KBM-7 (cell line): ENCODE measurements at regions not wholly inside any gene's neighbourhood (a gene's known extent, or its start where the extent isn't known, plus 50 kb on each side); places are given as distances from the start of the nearest gene placed in this dataset.

Source experiments
- DNase-seq: peaks from one replicate; pipeline ENCODE4 v3.0.0-alpha.2; 2015
- in situ Hi-C: fragments of 300-500 bp; cut with MboI; formaldehyde crosslinking; loops from 2 replicates; pipeline ENCODE4 v1.14.3; 2020; ENCODE audit warnings: low sequenced_read_pairs, low pct_unique_long_range_greater_than_20kb, mixed read lengths

DNA sequence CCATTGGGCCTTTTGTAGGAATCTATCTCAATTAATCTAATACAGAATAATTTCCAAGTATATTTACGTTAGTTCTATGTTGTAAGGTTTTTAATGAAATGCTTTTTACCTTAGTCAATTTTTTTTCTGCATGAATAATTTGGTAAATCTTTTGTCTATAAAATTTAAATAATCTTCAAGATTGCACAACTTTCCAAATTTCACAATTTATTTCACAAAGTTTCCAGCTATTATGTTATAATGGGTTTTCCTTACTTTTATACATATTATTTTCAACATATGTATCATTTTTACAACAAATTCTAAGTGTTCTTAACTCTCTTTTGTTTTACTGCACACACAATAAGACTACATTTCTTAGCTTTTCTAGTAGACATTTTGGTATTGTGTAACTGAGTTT lies 470.7 kb downstream of the ETV1 start:
- no peak for DNase-seq
- in situ Hi-C loops, result no loop called here

DNA sequence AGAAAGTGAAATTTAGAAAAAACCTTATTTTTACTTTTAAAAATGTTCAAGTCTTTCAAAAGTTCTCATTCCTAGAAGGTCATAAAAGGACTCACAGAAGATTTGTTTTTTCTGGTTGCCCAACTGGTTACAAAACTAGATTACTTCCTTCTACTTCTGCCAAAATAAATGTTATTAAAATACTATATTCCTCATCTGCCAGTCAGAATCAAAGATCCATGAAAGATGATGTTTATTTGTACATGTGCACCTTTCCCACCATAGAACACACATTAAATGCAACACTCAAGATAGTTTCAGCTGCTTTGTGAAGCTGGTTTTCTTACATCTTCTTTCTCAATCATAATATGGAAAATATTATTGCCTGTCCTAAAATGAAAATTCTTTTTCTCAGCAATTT lies 465.4 kb downstream of the ETV1 start:
- in situ Hi-C loops, result no loop called here
- no peak for DNase-seq

GRCh38 chr7:13532028-13532753 lies 457.3 kb downstream of the ETV1 start:
- DNase-seq, result no peak
- in situ Hi-C loops, result no loop called here

DNA sequence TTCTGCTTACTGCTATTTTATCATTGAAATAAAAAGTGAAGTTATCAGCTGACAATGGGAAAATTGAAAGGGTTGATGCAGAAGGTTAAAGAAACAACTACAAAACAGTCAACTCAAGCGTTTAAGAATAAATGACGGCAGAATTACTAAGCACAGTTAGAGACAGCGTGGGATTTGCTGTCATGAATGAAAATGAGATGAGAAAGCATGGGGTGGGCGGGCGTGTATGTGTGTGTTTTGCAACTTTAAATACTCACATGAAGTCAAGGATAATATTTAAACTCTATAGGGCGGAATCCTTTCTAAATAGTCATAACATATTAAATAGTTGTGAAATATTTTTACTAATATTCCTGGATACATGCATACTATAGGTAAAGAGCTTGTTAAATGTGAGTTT lies 450.8 kb downstream of the ETV1 start:
- no peak for DNase-seq
- in situ Hi-C loops, result no loop called here

DNA sequence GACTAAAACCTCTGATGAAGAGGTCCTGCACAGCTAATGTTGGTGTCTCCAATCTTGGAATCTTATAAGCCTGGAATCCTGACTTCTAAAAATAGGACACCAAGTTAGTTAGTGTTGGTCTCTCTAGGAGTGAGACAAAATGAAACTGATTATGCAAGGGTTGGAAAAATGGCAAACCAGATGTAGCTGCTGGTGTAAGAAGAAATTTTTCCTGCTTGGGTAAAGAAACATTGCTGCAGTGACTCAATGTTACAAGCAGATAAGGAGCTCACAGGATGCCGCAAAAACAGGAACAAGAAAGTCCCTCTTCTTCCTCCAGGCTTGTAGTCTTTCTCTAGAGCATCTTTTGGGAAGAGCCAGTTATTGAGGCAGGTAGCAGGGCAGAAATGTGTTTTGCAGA lies 449.0 kb downstream of the ETV1 start:
- in situ Hi-C loops, result no loop called here
- no peak for DNase-seq

GRCh38 chr7:13541326-13541725 lies 448.1 kb downstream of the ETV1 start:
- DNase-seq, result no peak
- in situ Hi-C loops, result no loop called here

DNA sequence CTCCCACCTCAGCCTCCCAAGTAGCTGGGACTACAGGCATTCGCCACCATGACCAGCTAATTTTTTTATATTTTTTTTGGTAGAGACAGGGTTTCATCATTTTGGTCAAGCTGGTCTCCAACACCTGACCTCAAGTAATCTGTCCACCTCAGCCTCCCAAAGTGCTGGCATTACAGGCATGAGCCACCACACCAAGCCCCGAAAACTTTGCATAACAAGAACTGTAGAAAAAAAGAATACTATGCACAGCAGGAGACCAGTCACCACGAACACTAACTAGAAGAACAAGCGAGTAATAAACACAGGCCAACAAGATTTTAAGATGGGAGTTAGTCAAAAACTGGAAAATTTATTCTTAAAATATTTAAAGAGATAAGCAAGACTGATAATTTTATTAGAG lies 447.0 kb downstream of the ETV1 start:
- DNase-seq, result no peak
- in situ Hi-C loops, result no loop called here

GRCh38 chr7:13551503-13551902 lies 438.0 kb downstream of the ETV1 start:
- in situ Hi-C loops, result no loop called here
- DNase-seq, result no peak

DNA sequence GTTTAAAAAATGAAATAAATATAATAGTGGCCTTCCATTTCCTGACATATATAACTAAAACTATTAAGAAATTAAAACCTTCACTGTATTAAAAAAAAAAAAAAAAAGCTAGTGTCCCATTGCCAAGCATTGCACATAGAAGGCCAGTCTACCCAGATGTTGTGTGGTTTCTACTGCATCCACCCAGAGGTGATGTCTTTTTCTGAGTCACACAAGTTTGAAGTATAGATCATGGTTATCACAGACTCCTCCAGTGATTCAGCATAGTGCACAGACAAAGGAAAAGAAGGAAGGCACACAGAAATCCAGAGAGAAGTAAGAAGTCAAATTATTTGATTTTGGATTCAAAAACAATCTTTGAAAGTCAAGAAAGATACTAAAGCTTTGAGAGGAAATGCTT lies 429.0 kb downstream of the ETV1 start:
- DNase-seq, result no peak

GRCh38 chr7:13563257-13563656 lies 426.2 kb downstream of the ETV1 start:
- DNase-seq, result no peak
- in situ Hi-C loops, result no loop called here

More for the DNA sequence above, 429.0 kb downstream of the ETV1 start:
- in situ Hi-C loops, result no loop called here

- no peak for DNase-seq
- in situ Hi-C loops, result no loop called here
Observed at GRCh38 chr7:13563680-13564079, 425.8 kb downstream of the ETV1 start.

DNA sequence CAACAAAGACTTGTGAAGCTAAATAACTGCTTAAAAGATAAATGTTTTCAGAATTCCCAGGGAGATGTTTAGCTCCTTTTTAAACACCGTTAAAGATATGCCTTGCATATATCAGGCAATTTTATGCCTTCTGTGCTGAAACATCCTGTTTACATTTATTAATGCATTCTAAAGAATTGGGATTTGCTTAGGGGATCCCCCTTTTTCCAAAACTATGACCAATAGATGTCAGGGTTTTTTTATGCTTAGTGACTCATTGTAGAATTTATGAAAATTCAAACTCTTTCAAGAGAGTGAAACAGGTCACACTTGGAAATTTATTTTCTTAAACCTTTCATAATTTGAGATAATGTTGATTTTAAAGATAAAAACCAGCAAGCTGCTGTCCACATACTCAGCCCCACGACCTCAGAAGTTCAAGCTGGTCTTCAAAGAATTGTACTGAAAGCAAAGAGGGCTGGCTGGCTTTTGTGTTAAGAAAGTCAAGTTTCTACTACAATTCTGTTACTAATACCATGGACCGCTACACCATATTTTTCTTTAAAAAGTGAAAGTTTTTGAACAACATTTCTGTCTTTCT lies 411.8 kb downstream of the ETV1 start:
- in situ Hi-C loops, result no loop called here
- no peak for DNase-seq

- DNase-seq, result no peak
- in situ Hi-C loops, result no loop called here
Observed at GRCh38 chr7:13578294-13578693, 411.2 kb downstream of the ETV1 start.

DNA sequence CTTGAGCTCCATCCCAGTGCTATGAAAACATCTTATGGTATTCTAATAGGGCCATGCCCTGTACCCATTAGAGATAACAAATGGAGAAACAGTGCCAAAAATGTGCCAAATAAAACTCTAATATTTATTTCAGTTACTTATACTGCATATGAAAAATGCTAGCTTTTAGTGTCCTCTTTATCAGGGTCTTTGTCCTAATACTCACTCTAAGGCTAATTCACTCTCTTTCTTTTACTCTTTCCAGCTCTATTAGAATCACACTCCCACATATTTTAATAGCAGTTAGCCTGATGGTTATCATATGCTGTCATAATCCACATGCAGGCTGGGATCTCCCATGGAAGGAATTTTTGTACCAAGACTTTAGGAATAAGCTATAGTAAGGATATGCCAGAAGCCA lies 408.4 kb downstream of the ETV1 start:
- in situ Hi-C loops, result no loop called here
- no peak for DNase-seq

DNA sequence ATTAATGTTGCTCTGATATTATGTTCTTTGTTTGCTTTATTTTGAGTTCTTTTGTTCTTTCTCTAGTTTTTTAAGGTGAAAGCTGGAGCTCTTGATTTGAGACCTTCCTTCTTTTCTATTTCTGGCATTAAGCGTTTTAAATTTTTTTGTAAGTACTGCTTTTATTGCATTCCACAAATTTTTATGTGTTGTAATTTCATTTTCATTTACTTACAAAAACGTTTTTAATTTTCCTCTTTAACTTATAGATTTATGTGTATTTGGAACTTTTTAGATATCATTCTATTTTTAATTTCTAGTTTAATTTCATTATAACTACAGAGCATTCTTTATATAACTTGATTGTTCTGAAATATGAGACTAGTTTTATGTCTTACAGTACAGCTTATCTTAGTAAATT lies 395.6 kb downstream of the ETV1 start:
- DNase-seq, result no peak
- in situ Hi-C loops, result no loop called here

- in situ Hi-C loops, result no loop called here
- DNase-seq, result no peak
Observed at GRCh38 chr7:13602036-13602435, 387.4 kb downstream of the ETV1 start.

GRCh38 chr7:13603016-13603415 lies 386.4 kb downstream of the ETV1 start:
- DNase-seq, result no peak
- in situ Hi-C loops, result no loop called here

DNA sequence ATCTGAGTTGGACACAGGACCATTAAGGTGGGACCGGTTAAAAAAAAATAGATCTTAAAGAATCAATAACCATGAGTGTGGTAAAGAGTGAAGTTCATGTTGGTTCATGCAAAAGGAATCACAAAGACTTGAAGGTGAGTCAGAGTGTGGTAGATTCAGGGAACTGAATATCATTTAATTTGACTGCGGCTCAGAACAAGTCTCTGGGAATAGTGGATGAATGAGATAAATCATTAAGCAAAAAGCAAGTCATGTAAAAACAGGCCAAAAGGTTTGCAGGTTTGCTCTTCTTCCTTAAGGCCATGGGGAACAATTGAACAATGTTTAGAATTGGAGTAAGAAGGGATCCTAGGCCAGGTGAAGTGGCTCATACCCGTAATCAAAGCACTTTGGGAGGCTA lies 385.8 kb downstream of the ETV1 start:
- in situ Hi-C loops, result no loop called here
- no peak for DNase-seq

GRCh38 chr7:13604178-13604577 lies 385.3 kb downstream of the ETV1 start:
- in situ Hi-C loops, result no loop called here

DNA sequence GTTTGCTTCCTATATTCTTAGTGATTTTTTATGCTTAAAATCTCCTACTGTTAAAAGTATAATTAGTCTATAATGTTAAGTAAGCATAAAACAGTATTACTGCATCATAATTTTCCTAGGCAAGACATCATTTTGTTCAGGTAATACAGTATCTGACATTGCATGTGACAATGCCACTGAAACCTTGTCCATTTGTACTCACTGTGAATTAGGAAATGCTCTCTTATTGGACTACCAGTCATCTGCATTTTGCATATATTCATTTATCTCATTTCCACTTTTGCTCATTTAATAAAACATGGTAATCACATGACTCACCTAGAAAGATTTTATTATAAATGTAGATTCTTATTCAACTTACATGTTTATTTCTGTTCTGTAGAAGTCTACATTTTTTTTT lies 379.1 kb downstream of the ETV1 start:
- no peak for DNase-seq
- in situ Hi-C loops, result no loop called here

More at GRCh38 chr7:13604178-13604577, 385.3 kb downstream of the ETV1 start:
- no peak for DNase-seq

DNA sequence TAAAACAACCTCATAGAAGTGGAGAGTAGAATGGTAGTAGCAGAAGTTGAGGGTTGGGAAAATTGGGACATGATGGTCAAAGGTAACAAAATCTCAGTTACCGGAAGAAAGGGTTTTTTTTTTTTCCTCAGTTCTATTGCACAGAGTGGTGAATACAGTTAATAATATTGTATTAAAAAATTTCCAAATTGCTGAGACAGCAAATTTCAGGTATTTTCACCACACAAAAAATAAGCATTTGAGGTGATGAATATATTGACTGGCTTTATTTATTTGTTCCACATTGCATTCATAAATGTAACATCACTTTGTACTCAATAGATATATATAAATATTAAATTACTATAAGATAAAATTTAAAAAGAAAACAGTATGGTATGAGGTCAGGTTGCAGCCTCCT lies 373.8 kb downstream of the ETV1 start:
- in situ Hi-C loops, result no loop called here
- DNase-seq, result no peak
